HG03135 (cell line): ENCODE measurements at regions not wholly inside any gene's neighbourhood (a gene's known extent, or its start where the extent isn't known, plus 50 kb on each side); places are given as distances from the start of the nearest gene placed in this dataset.
A peak's percentile ranks its signal among the peaks of the same experiment; 100 is the strongest.
"Not testable (repeated sequence)": the region's sequence is repeated elsewhere in the genome, so short reads cannot be mapped to it uniquely, and the experiment has no call there.

Source experiments
- ATAC-seq: cut with Tn5 transposase; IDR thresholded peaks from one replicate; pipeline ENCODE4 v1.9.1; 2021; ENCODE audit warnings: mild to moderate bottlenecking, moderate library complexity; ENCODE audit not compliant: unreplicated experiment

- no peak for ATAC-seq
Observed at GRCh38 chrX:55142206-55142918, 53.5 kb downstream of the PAGE2 start.

- ATAC-seq, result no peak
Observed at GRCh38 chrX:55142919-55143310, 54.1 kb downstream of the PAGE2 start.

- ATAC-seq, result no peak
Observed at GRCh38 chrX:55143621-55144020, 54.8 kb downstream of the PAGE2 start.

- ATAC-seq, result no peak
Observed at GRCh38 chrX:55144697-55145096, 55.9 kb downstream of the PAGE2 start.

- ATAC-seq, result no peak
Observed at GRCh38 chrX:55149242-55149641, 60.4 kb downstream of the PAGE2 start.

GRCh38 chrX:55151199-55151598 lies 62.4 kb downstream of the PAGE2 start:
- no peak for ATAC-seq

- no peak for ATAC-seq
Observed at GRCh38 chrX:55159551-55159950, 60.6 kb upstream of the PAGE5 start.

GRCh38 chrX:55160685-55161552 lies 59.2 kb upstream of the PAGE5 start:
- ATAC-seq, result peak; percentile 90

GRCh38 chrX:55161581-55161980 lies 58.6 kb upstream of the PAGE5 start:
- ATAC-seq, result no peak

- ATAC-seq, result no peak
Observed at GRCh38 chrX:55163171-55163570, 57.0 kb upstream of the PAGE5 start.

- ATAC-seq, result not testable (repeated sequence)
Observed at GRCh38 chrX:55165026-55165425, 55.1 kb upstream of the PAGE5 start.

GRCh38 chrX:55167124-55167803 lies 52.9 kb upstream of the PAGE5 start:
- ATAC-seq, result no peak

- ATAC-seq, result no peak
Observed at GRCh38 chrX:55167901-55168300, 52.2 kb upstream of the PAGE5 start.

GRCh38 chrX:55169782-55170181 lies 50.4 kb upstream of the PAGE5 start:
- peak; percentile 67 for ATAC-seq
